DND-41 (cell line): ENCODE measurements at regions not wholly inside any gene's neighbourhood (a gene's known extent, or its start where the extent isn't known, plus 50 kb on each side); places are given as distances from the start of the nearest gene placed in this dataset.

Experiments
- ATAC-seq: fragments of 200-7000 bp; cut with Tn5 transposase; 3 replicates; pipeline ENCODE4 v1.9.1; 2021; ENCODE audit warnings: low read depth; ENCODE audit not compliant: insufficient read depth
- DNase-seq: peaks from one replicate; pipeline ENCODE4 v3.0.0-alpha.2; 2020
- H2AFZ ChIP-seq: 2 replicates; pipeline ENCODE4 v1.6.0; 2012; ENCODE audit warnings: low read depth, low read length
- H3K27ac ChIP-seq: 2 replicates; pipeline ENCODE4 v1.5.1; 2012; ENCODE audit warnings: low read length, inconsistent platforms
- H3K27me3 ChIP-seq: fragments of 200-600 bp; sonication (generic); 2 replicates; pipeline ENCODE4 v1.6.0; 2012; ENCODE audit warnings: low read length, mild to moderate bottlenecking, inconsistent platforms; ENCODE audit not compliant: insufficient read depth, poor library complexity
- H3K36me3 ChIP-seq: 2 replicates; pipeline ENCODE4 v1.5.1; 2012; ENCODE audit warnings: low read length, inconsistent platforms; ENCODE audit not compliant: insufficient read depth
- H3K4me1 ChIP-seq: 2 replicates; pipeline ENCODE4 v1.5.1; 2012; ENCODE audit warnings: mild to moderate bottlenecking, low read length; ENCODE audit not compliant: insufficient read depth
- H3K4me2 ChIP-seq: 2 replicates; pipeline ENCODE4 v1.6.0; 2012; ENCODE audit warnings: mild to moderate bottlenecking, moderate library complexity, low read length, inconsistent platforms; ENCODE audit not compliant: insufficient read depth
- H3K4me3 ChIP-seq, 2 experiments: fragments of 200-600 bp in 1 of 2; shearing (Covaris generic) in 1 of 2; 2 replicates each; pipeline ENCODE4 v1.5.1; 2012 to 2016; ENCODE audit warnings: inconsistent platforms in 2 of 2, low read length in 2 of 2, mild to moderate bottlenecking in 2 of 2, low read depth in 1 of 2, moderate library complexity in 1 of 2
- H3K79me2 ChIP-seq: 2 replicates; pipeline ENCODE4 v1.6.0; 2012; ENCODE audit warnings: low read length, inconsistent platforms; ENCODE audit not compliant: insufficient read depth
- H3K9ac ChIP-seq: 2 replicates; pipeline ENCODE4 v1.6.0; 2012; ENCODE audit warnings: low read depth, mild to moderate bottlenecking, inconsistent platforms, low read length, moderate library complexity
- H3K9me3 ChIP-seq: 2 replicates; pipeline ENCODE4 v1.5.1; 2012; ENCODE audit warnings: low read length, moderate library complexity, mild to moderate bottlenecking, inconsistent platforms; ENCODE audit not compliant: insufficient read depth, severe bottlenecking
- H4K20me1 ChIP-seq: 2 replicates; pipeline ENCODE4 v1.6.0; 2012; ENCODE audit warnings: low read length; ENCODE audit not compliant: insufficient read depth
- CTCF ChIP-seq: IDR thresholded peaks from 2 replicates; pipeline ENCODE4 v1.5.1; 2012; ENCODE audit warnings: borderline replicate concordance, low read length, moderate library complexity, mild to moderate bottlenecking; ENCODE audit not compliant: poor library complexity, severe bottlenecking; ENCODE audit errors: extremely low read depth
- EZH2 ChIP-seq: IDR thresholded peaks from 3 replicates; pipeline ENCODE4 v1.6.1; 2012; ENCODE audit warnings: borderline replicate concordance, low read depth, mild to moderate bottlenecking, moderate library complexity, low read length, inconsistent platforms; ENCODE audit not compliant: severe bottlenecking

GRCh38 chr4:128550060-128550459 lies 259.4 kb upstream of the JADE1 start:
- Histone ChIP-seq H3K4me1 (peaks cover 13% of the 10 kb centered on the region), H3K9me3 (peaks cover 5% of the 10 kb centered on the region), H3K79me2 (no peaks in the 10 kb centered on the region), H2AFZ (no peak overlapping the region), H3K4me2 (no peak overlapping the region), H3K27ac (no peak overlapping the region), H3K4me3 (no peak overlapping the region), H4K20me1 (no peaks in the 10 kb centered on the region), H3K27me3 (no peaks in the 10 kb centered on the region), H3K36me3 (no peaks in the 10 kb centered on the region), H3K9ac (no peak overlapping the region)
- no peak for ATAC-seq
- TF ChIP-seq EZH2 (no peak), CTCF (no peak)
- no peak for DNase-seq

- H3K9me3 ChIP-seq = peaks cover 5% of the 10 kb centered on the region
- no peak overlapping the region for H3K9ac ChIP-seq
- no peak overlapping the region for H3K4me2 ChIP-seq
- no peak for DNase-seq
- H3K27me3 ChIP-seq = no peaks in the 10 kb centered on the region
- H4K20me1 ChIP-seq = no peaks in the 10 kb centered on the region
- H3K27ac ChIP-seq = no peak overlapping the region
- H3K79me2 ChIP-seq = no peaks in the 10 kb centered on the region
- peaks cover 13% of the 10 kb centered on the region for H3K4me1 ChIP-seq
- no peak overlapping the region for H2AFZ ChIP-seq
- no peaks in the 10 kb centered on the region for H3K36me3 ChIP-seq
- no peak for ATAC-seq
- no peak overlapping the region for H3K4me3 ChIP-seq
- TF ChIP-seq EZH2 (no peak), CTCF (no peak)
These were observed 259.9 kb upstream of the JADE1 start for GRCh38 chr4:128549636-128550035.

DNA sequence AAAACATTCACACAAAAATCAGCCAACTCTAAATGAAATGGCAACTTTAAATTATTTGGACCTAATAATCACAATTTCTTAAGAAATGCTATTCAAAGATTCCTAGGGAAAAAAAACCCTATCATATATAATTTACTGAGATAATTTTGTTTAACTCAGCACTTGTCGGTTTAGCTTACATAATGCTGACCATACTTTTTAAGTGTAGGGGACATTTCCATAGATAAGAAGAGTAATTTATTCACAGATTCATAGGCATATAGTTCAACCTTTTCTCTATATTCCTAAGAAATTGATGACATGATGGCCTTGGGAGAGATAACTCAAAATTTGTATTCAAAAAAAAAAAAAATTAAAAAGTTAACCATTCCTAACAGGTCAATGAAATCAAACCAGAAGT lies 260.8 kb upstream of the PGRMC2 start:
- Histone ChIP-seq H3K9me3 (peaks cover 5% of the 10 kb centered on the region), H3K9ac (no peak overlapping the region), H3K79me2 (no peaks in the 10 kb centered on the region), H3K4me1 (peaks cover 5% of the 10 kb centered on the region; the same call in 1 of the 2 replicates), H4K20me1 (no peaks in the 10 kb centered on the region), H2AFZ (no peak overlapping the region), H3K27ac (no peak overlapping the region), H3K27me3 (no peaks in the 10 kb centered on the region), H3K4me3 (no peak overlapping the region), H3K36me3 (no peaks in the 10 kb centered on the region), H3K4me2 (no peak overlapping the region)
- TF ChIP-seq EZH2 (no peak), CTCF (no peak)
- no peak for ATAC-seq
- DNase-seq = no peak

- no peak for TF ChIP-seq EZH2
- no peak for TF ChIP-seq CTCF
- no peak overlapping the region for H2AFZ ChIP-seq
- no peak for DNase-seq
- H3K27ac ChIP-seq = no peak overlapping the region
- H3K9ac ChIP-seq = no peak overlapping the region
- no peaks in the 10 kb centered on the region for H3K79me2 ChIP-seq
- no peaks in the 10 kb centered on the region for H3K4me1 ChIP-seq
- no peak overlapping the region for H3K4me3 ChIP-seq
- H3K9me3 ChIP-seq = no peaks in the 10 kb centered on the region
- no peaks in the 10 kb centered on the region for H3K27me3 ChIP-seq
- H4K20me1 ChIP-seq = no peaks in the 10 kb centered on the region
- no peaks in the 10 kb centered on the region for H3K36me3 ChIP-seq
- no peak overlapping the region for H3K4me2 ChIP-seq
- no peak for ATAC-seq
These were observed 256.7 kb upstream of the PGRMC2 start for GRCh38 chr4:128544272-128544671.
